SH-SY5Y (cell line): ENCODE measurements at regions not wholly inside any gene's neighbourhood (a gene's known extent, or its start where the extent isn't known, plus 50 kb on each side); places are given as distances from the start of the nearest gene placed in this dataset.

Experiments used
- GATA2 ChIP-seq: IDR thresholded peaks from 2 replicates; pipeline ENCODE4 v1.6.1; 2011; ENCODE audit warnings: mild to moderate bottlenecking, low read depth, low read length
- GATA3 ChIP-seq: IDR thresholded peaks from 2 replicates; pipeline ENCODE4 v1.6.1; 2011; ENCODE audit warnings: low read depth, mild to moderate bottlenecking, low read length, moderate library complexity

DNA sequence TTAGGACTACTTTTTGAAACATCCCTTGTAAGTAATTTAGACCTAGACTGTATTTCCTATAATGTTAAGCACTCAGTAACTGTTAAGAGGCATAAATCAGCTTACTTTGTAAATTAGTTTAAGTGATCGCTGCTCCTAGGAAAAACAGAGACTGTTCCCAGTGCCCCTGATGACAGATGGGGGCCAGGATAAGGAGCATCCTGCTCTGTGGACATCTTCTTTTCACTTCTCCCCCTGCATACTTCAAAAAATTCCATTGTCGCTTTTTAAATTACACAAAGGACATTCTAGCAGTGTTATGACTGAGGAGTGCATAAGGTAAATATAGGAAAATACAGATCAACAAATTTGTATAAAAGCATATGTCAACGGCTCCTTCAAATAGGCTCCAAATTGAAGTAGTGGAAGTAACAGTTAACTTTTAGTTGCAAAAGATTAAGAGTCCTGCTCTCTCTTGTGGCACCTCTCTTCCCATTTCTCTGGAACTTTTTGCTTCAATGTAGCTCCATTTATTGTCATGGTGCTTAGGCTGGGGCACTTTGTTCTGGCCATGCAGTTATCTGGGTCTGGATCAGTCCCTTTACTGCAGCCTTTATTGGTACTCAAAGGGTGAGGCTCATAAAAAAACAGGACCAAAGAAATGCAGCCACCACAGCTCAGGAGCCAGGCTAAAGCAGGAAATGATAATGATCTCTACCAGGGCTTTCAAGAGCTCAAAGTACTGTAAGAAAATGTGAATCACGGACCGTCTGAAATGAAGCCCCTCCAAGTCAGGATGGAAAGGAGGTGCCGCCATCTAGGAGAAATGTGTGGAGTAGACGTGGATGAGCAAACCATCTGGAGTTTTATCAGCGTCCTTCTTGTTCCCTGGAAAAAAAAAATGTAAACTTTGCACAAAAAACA, 162.1 kb upstream of the ZNF516 start:
- TF ChIP-seq GATA2 (peak; percentile 79), GATA3 (peak; percentile 77)
